AG09319 (cell line): ENCODE measurements at regions not wholly inside any gene's neighbourhood (a gene's known extent, or its start where the extent isn't known, plus 50 kb on each side); places are given as distances from the start of the nearest gene placed in this dataset.

Experiments used
- DNase-seq: peaks from one replicate; pipeline ENCODE4 v3.0.0-alpha.2; 2010; ENCODE audit warnings: low read depth; ENCODE audit errors: extremely low read depth
- CTCF ChIP-seq: IDR thresholded peaks from 2 replicates; pipeline ENCODE4 v1.5.1; 2011; ENCODE audit warnings: low read depth, mild to moderate bottlenecking, inconsistent platforms, low read length, moderate library complexity

GRCh38 chr4:119858176-119858575 is 208.5 kb downstream of the MAD2L1 start:
- TF ChIP-seq CTCF: no peak
- DNase-seq: no peak

- no peak for DNase-seq
- TF ChIP-seq CTCF: no peak
Observed at GRCh38 chr4:119854364-119854763, 212.3 kb downstream of the MAD2L1 start.

GRCh38 chr4:119851649-119852048 is 215.0 kb downstream of the MAD2L1 start:
- TF ChIP-seq CTCF: no peak
- DNase-seq: no peak

- TF ChIP-seq CTCF: no peak
- no peak for DNase-seq
Observed at GRCh38 chr4:119841361-119841760, 212.8 kb upstream of the PDE5A start.

- no peak for TF ChIP-seq CTCF
- DNase-seq: no peak
Observed at GRCh38 chr4:119835613-119835910, 207.0 kb upstream of the PDE5A start.

GRCh38 chr4:119834906-119835612 is 206.5 kb upstream of the PDE5A start:
- no peak for DNase-seq
- TF ChIP-seq CTCF: no peak

- no peak for TF ChIP-seq CTCF
- DNase-seq: no peak
Observed at GRCh38 chr4:119833611-119834010, 205.0 kb upstream of the PDE5A start.
